GM19239 (cell line): ENCODE measurements at regions not wholly inside any gene's neighbourhood (a gene's known extent, or its start where the extent isn't known, plus 50 kb on each side); places are given as distances from the start of the nearest gene placed in this dataset.
"Not testable (repeated sequence)": the region's sequence is repeated elsewhere in the genome, so short reads cannot be mapped to it uniquely, and the experiment has no call there.

Experiments
- DNase-seq: peaks from one replicate; pipeline ENCODE4 v3.0.0; 2011; ENCODE audit warnings: low spot score; ENCODE audit not compliant: insufficient read length
- FAIRE-seq: peaks from 2 replicates; lab custom pipeline; 2011; peaks lifted over from hg19 to GRCh38; lab: Jason Lieb, UNC

DNA sequence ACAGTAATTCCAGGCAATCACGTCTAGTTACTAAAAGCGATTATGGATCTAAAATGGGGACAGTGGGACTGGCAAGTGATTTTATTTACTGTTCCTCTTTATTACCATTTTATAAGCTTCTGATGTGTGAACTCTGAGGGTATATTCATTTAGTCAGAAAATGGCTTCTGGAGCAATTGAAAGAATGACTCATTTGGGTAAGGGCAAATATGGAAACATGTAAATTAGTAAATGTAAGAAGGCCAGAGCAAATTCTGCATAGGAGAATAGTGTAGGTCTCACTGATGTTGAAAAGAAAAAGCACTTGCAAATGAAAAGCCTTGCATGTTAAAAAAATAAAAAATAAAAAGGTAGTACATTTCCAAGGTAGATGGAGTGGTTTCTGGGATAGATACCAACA is 262.2 kb downstream of the KLF5 start:
- FAIRE-seq (no peak), DNase-seq (no peak)

DNA sequence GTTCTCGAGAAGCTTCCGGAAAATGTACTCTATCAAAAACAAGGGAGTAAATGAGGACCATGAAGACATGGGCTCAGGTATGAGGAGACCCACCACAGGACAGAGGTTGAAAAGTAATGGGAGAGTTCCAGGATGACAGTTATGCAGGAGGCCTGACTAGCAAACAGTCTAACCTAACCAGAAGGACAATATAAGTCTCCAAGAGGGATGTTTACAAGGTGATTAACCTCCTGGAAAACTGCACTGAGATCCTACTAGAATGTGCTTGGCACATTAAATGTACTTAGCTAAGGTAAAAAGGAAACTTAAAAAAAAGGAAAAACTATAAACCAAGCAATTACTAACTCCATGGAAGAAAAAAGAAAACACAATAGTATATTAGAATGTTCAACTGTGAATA is 258.3 kb downstream of the KLF5 start:
- no peak for FAIRE-seq
- no peak for DNase-seq

DNA sequence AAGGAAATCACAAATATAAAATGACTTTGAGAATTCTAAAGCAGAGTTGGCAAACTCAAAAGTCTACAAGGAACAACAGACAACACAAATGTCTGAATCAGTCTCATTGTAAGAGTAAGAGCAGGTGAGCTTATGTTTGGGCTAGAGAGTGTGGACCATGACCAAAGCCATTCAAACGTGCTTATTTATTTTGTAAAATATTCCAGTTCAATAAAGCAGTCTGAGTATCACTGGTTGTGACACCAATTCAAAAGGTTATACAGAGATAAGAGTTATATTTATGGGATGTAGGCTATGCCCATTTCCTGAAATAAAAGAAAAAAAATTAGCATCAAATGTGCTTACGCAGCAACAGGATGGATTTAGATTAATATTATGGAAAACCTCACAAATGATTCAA is 251.6 kb downstream of the KLF5 start:
- FAIRE-seq, result no peak
- no peak for DNase-seq

DNA sequence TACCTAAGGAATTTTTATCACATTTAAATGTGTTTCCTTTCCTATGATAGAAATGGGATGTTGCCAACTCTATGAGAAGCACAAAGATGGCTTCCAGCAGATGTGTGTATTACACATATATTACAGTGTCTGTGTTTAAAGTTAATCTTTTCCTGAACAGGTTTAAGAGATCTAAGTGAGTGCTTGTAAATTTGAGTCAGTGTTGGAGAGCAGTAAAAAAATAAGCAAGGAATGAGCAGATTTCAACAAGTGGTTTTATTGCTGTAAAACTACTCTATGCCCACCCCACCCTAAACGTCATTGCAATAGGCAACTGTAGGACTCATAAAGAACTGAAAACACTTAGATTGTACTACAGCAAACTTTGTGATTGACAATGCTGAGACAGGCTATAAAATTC is 248.7 kb downstream of the KLF5 start:
- FAIRE-seq, result no peak
- no peak for DNase-seq

DNA sequence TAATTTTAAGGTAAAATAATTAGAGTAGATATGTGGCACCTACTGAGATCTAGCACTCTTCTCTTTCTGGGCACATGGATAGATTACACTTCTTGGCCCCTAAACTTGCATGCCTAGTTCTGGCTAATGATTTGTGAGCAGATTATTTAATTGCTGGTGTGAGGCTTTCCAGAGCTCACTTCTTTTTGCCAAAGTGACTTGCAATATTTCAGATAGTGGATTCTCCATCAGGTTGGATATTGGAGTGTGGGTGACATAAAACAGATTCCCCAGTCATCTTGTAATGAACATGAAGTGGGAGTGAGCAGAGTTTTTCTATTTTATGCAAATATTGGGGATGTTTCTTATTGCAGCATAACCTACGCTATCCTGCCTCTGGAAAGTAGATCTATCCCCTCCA is 247.9 kb downstream of the KLF5 start:
- DNase-seq (no peak), FAIRE-seq (no peak)

DNA sequence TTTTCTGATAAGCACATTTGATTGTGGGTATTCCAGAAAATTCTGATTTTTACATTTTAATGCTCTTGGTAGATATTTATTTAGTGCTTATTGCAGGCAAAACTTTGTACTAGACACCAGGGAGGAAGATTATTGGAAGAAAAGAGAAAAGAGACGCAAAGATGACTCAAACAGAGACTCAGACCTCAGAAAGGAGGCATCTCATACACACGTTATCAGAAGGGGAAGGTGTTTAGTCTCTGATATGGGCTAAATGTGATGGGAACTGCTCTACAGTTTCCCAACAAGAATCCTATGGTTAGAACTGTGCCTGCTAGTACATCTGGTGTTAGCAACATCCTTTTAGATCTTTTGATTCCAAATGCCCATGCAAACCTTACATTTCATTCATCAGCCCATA is 245.6 kb downstream of the KLF5 start:
- DNase-seq (no peak), FAIRE-seq (no peak)

DNA sequence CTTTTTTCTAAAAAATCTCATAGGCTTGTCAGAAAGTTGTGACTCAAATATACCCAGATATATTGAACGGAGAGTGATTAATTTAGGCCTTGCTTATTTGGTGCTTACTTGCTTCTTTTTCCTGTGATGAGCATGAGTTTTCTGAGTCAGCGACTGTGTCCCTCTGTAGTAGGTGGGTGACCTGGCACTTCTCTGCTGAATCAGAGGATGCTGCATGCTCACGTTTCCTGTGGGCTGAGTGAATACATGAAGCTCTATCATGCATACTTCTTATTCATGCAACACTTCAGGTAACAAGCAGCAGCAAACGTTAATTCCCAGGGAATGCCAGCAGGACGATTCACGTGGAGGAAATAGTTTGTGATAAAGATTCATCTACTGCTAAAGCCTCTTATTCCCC is 245.0 kb downstream of the KLF5 start:
- no peak for DNase-seq
- FAIRE-seq, result no peak

DNA sequence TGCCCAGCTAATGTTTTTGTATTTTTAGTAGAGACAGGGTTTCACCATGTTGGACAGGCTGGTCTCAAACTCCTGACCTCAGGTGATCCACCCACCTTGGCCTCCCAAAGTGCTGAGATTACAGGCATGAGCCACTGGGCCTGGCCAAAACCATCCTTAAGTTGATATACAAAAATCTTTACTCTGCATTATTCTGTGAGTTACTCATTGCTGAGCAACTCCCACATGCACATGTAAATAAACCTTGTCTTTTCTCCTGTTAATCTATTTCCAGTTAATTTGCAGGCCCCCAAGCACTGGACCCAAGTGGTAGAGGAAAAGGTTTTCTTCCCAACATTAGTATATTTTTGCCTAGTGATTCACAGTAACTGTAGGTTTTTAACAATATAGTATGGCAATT is 242.8 kb downstream of the KLF5 start:
- not testable (repeated sequence) for DNase-seq, FAIRE-seq

DNA sequence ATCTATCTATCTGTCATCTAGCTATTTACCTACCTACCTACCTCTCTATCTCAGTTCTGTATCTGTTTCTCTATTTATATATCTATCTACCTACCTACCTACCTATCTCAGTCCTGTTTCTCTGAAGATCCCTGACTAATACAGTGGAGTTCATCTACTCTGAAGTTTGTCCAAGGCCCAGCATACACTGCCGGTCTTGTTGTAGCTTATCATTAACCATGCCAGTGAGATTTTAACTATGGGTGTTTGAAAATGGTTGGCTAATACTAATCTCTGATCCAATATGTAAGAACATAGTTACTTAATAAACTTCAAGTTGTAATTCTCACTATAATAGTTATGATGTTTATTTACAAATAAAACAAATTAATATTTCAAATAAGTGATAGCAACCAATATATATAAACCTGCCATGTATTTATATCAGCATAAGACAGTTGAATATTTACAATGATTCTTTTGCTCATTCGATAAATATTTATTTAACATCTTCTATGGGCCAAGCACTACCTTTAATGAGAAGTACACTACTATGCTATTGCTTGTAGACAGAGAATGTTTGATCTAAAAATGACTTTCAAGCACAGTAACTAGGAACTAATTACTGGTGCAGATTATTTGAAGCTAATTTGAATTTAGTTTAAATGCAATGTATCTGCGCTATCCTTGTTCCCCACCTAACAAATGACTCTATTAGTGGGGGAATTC is 242.1 kb downstream of the KLF5 start:
- DNase-seq, result no peak
- no peak for FAIRE-seq

DNA sequence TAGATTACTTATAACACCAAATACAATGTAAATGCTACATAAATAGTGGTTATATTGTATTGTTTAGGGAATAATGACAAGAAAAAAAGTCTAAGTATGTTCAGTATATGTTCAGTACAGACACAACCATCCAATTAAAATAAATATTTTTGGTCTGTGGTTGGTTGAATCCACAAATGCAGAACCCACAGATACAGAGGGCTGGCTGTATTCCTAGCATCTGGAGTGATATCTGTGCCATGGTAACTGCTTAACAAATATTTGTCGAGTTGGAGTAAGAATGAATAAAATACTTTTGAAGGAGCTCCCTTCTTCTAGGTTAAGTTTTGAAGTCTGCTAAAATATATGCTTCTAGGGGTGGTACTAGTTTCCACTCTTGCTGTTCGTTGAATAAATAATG is 241.0 kb downstream of the KLF5 start:
- no peak for DNase-seq
- no peak for FAIRE-seq

DNA sequence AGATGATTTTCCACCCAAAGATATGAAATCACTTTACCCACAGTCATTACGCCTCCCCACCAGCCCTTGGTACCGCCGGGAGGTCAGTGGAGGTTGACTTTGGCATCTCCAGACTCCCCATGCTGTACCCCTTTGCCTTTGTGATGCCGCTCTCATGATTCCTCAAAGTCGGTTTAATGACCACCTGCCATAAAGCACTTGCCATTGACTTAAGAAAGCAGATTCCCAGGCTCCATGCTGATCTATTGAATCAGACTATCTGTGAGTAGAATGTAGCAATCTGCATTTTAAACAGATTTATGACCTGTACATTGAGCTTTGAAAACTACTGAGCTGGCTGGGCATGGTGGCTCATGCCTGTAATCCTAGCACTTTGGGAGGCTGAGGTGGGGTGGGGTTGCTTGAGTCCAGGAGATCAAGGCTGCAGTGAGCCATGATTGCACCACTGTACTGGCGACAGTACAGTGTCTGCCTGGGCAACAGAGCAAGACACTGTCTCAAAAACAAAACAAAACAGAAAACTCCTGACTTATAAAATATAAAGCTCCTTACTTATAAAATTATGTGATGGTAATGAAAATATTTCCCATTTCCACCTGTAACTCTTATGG is 235.2 kb downstream of the KLF5 start:
- DNase-seq, result no peak
- no peak for FAIRE-seq

DNA sequence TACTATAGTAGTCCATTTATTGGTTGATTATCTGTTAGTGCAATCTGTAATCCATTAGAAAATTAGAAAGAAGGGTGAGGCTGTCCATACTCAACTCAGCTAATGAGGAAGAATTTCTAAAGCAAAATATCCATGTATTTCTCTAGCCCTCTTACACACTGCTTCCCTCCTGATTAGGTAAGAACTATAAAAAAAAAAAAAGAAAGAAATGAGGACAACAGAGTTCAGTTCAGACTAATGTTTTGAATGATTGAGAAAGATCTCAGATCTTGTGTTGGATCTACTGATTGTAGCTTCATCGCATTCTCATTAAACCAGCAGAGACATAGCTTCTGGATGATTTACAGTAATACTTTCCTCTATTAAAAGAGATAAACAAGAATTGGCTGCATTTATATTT is 233.3 kb downstream of the KLF5 start:
- DNase-seq (no peak), FAIRE-seq (no peak)

DNA sequence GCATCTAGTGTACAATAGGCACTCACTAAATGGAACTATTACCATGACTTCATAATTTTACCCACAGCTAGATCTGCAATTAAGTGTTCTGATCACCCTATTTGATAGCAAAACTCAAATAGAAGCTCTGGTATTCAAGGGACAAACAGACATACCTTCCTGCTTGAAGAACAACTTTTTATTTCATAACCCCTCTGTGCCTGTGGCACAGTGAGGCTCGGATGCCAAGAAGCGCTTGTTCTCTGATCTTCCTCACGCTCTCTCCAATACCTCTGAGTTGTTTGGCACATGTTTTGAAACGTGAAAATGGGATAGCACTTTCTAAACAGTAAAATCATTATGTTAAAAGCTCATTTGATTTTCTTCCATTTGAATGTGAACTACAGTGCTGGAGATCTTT is 232.0 kb downstream of the KLF5 start:
- no peak for FAIRE-seq
- DNase-seq, result no peak

DNA sequence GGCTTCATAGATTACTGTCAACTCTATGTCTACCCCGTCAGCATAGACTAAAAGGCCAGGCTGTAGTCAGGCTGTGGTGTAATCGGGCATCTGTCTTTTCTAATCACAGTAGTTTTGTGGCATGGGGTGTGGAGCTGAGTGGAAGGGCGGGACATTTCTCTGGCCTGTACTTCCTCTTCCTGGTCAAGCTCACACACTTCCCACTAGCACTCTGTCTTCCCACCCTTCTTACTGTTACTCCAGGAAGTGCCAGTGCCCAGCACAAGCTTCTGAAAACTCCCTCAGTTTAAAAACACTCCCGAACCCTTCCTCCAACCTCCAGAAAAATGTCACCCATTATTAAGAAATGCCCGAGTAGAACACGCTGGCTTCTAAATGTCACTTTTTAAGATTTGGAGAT is 229.8 kb downstream of the KLF5 start:
- FAIRE-seq (no peak), DNase-seq (no peak)

DNA sequence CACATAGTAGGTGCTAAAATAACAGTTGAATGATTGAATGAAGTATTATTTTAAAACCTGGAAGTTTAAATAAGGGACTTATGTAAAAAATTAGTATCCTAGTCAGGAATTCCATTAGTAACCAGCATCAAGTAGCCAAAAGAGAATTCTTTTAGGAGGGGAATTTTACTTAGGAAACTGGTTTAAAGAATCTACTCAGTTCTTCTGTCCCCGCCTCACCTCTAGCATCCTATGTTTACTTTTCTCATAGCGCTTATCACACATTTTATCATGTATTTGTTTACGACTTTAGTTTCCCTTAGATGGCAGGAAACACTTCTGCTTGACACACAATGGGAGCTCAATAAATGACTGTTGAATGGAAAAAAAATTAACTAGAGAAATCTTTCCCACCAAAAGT is 229.0 kb downstream of the KLF5 start:
- FAIRE-seq (no peak), DNase-seq (no peak)

DNA sequence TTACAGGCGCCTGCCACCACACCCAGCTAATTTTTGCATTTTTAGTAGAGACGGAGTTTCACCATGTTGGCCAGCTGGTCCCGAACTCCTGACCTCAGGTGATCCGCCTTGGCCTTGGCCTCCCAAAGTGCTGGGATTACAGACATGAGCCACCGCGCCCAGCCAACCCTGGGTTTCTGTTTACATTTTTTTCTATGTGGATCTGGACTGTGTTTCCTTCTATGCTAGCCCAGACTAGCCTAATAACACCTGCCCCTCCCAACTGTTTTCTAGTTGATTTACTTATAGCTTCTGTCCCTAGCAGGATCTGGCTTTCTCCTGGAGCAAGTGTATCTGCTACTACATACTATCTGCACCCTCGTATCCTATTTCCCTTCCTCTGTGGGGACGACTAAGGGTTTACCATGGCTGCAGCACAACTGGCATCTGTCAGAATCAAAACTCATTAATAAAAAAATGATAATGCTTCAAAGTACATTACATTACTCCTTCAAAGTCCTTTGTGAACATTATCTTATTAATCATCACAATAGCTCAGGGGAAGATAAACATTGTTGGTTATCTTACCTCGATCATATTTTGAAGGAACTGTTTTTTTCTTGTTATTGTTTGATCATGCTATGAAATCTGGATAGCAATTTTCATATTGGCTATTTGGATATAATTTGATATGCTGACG is 228.3 kb downstream of the KLF5 start:
- DNase-seq (no peak), FAIRE-seq (no peak)

DNA sequence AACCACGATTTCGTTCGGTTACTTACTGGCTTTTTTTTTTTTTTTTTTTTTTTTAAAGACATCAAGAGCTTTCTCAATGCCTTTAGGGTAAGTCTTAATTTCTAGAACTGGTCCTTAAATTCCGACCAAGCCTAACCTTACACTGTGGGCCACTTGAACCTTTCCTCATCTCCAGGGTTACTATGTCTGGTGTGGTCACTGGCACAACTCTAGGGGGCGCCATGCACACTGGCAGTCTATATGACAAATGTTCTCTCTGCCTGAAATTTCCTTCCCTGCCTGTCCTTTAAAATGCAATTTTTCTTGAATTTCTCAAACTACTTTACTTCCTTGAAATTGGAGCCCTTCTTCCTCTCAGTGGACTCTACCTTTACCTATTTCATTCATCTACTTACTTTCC is 227.4 kb downstream of the KLF5 start:
- no peak for DNase-seq
- no peak for FAIRE-seq

DNA sequence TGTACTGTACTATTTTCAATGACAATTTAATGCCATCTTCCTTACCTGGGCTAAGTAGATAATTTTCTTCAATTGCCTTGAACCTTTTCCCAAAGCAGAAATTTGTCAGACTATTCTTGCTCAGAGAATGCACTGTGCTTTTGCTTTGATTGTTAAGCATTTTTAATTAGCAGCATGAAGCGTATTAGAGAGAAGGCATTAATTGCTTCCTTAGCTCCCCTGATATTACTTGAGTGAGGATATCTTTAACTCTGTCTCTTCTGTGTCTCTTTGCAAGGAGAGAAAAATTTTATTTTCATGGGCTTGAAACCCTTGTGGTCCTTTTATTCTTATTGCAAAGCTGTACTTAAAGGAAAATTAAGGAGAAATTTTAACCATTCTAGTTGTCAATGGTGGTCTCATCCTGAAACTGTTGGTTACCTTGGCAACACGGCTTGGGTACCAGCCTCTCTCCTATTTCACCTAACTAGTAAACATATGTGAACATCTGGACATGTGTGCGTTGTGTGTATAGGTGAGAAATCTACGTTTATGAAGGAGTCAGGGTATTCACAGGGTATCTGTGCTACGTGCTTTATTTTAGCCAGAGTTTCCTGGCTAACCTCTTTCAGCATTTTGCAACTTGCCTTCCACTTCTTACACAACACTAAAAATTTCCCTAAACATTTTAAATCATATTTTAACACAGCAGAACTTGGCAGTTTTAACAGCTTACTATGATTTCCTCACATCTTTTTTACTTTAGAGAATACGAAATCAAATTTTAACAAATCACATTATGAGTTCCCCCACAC is 225.5 kb downstream of the KLF5 start:
- no peak for FAIRE-seq
- DNase-seq, result no peak

DNA sequence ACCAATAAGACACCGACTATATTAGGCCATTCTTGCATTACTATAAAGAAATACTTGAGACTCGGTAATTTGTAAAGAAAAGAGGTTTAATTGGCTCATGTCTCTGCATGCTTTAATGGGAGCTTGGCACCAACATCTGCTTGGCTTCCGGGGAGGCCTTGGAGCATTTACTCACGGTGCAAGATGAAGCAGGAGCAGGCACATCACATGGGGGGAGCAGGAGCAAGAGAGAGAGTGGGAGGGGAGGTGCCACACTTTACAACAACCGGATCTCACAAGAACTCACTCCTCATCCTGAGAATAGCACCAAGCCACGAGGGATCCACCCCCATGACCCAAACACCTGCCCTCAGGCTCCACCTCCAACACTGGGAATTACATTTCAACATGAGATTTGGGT is 224.8 kb downstream of the KLF5 start:
- FAIRE-seq (no peak), DNase-seq (no peak)

DNA sequence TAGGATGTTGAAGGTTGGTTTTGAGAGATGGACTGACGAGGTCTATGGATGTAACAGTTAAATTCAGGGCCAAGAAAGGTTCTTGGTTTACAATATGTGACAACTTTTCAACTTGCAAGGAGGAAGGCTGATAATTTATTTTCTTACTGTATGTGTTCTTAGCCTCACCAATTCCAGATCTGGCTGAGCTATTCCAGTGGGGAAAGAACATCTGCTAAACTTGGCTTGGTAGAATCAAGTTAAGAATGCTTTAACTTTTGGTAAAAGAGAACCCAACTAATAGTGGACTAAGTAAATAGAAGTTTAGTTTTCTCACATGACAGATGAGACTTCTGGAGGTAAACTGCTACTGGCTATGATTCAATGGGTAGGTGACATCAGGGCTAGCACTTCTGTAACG is 222.9 kb downstream of the KLF5 start:
- FAIRE-seq (no peak), DNase-seq (no peak)

DNA sequence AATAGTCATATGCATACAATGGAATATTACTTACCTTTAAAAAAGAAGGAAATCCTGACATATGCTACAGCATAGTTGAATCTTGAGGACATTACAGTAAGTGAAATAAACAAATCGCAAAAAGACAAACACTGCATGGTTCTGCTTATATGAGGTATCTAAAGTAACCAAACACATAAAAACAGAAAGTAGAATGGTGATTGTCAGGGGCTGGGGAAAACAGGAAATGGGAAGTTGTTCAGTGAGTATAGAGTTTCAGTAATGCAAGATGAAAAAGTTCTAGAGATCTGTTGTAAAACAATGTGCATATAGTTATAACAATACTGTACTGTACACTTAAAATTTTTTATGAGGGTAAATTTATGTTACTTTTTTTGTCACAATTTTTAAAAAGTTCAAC is 219.4 kb downstream of the KLF5 start:
- peak; percentile 72 for FAIRE-seq

More for the DNA sequence above, 219.4 kb downstream of the KLF5 start:
- DNase-seq, result no peak
